H1 (cell line): ENCODE measurements at regions not wholly inside any gene's neighbourhood (a gene's known extent, or its start where the extent isn't known, plus 50 kb on each side); places are given as distances from the start of the nearest gene placed in this dataset.
A peak's percentile ranks its signal among the peaks of the same experiment; 100 is the strongest.

ENCODE experiments used
- CTCF ChIA-PET: fragments of 300-600 bp; sonication (Branson Sonifier 250); formaldehyde crosslinking; loops from one replicate; lab custom pipeline; 2021; ENCODE audit not compliant: partially characterized antibody; lab: Charles Lee
- POLR2A ChIA-PET: fragments of 300-600 bp; sonication (Branson Sonifier 250); formaldehyde crosslinking; loops from one replicate; lab custom pipeline; 2021; ENCODE audit warnings: inconsistent platforms; ENCODE audit not compliant: partially characterized antibody; lab: Charles Lee
- DNase-seq, 2 experiments: peaks; one replicate each; pipeline versions ENCODE4 v3.0.0 to v3.0.0-alpha.2; 2010 to 2022; ENCODE audit warnings: low spot score in 2 of 2, low read depth in 1 of 2, mixed read lengths in 1 of 2
- FAIRE-seq: peaks from 2 replicates; lab custom pipeline; 2011; peaks lifted over from hg19 to GRCh38; lab: Jason Lieb, UNC
- H2AFZ ChIP-seq: 2 replicates; pipeline ENCODE4 v1.8.1; 2012; ENCODE audit warnings: low read length, inconsistent platforms
- H2AK5ac ChIP-seq: 2 replicates; pipeline ENCODE4 v1.6.1; 2013; ENCODE audit warnings: low read depth, low read length
- H2BK120ac ChIP-seq: replicated peaks from 2 replicates; pipeline ENCODE3; 2013; ENCODE audit warnings: low read depth, low read length, inconsistent platforms
- H2BK12ac ChIP-seq: 2 replicates; pipeline ENCODE4 v1.6.1; 2013; ENCODE audit warnings: low read depth, low read length
- H2BK15ac ChIP-seq: 2 replicates; pipeline ENCODE4 v1.6.1; 2013; ENCODE audit warnings: low read length
- H2BK20ac ChIP-seq: 2 replicates; pipeline ENCODE4 v1.6.1; 2013; ENCODE audit warnings: low read length
- H2BK5ac ChIP-seq: 2 replicates; pipeline ENCODE4 v1.6.1; 2013; ENCODE audit warnings: low read depth, low read length
- H3K14ac ChIP-seq: 2 replicates; pipeline ENCODE4 v1.6.1; 2013; ENCODE audit warnings: inconsistent platforms; ENCODE audit not compliant: insufficient read length
- H3K18ac ChIP-seq: 2 replicates; pipeline ENCODE4 v1.6.1; 2013; ENCODE audit warnings: low read length; ENCODE audit errors: extremely low read depth
- H3K23ac ChIP-seq: 2 replicates; pipeline ENCODE4 v1.6.1; 2013; ENCODE audit warnings: inconsistent platforms; ENCODE audit not compliant: insufficient read length
- H3K23me2 ChIP-seq: 2 replicates; pipeline ENCODE4 v1.6.1; 2013; ENCODE audit warnings: low read depth, low read length
- H3K27ac ChIP-seq: 2 replicates; pipeline ENCODE4 v1.6.1; 2011; ENCODE audit warnings: low read depth, low read length, inconsistent platforms
- H3K27me3 ChIP-seq, 4 experiments: replicated peaks in 1 of 4; 1 replicate in 1 of 4; 2 replicates in 3 of 4; pipeline versions ENCODE4 v1.6.1 to v1.8.1; 2011 to 2013; ENCODE audit warnings: low read length in 3 of 4, mild to moderate bottlenecking in 3 of 4, inconsistent platforms in 2 of 4, mixed read lengths in 2 of 4, moderate library complexity in 1 of 4; ENCODE audit not compliant: control insufficient read depth in 3 of 4, insufficient read depth in 3 of 4; ENCODE audit errors: extremely low read depth in 1 of 4
- H3K36me3 ChIP-seq, 4 experiments: 2 replicates each; pipeline versions ENCODE4 v1.6.1 to v1.8.1; 2011 to 2013; ENCODE audit warnings: mild to moderate bottlenecking in 4 of 4, low read length in 3 of 4, moderate library complexity in 2 of 4, control low read depth in 1 of 4, inconsistent platforms in 1 of 4; ENCODE audit not compliant: insufficient read depth in 4 of 4, control insufficient read depth in 2 of 4
- H3K4ac ChIP-seq: replicated peaks from 2 replicates; pipeline ENCODE3; 2013; ENCODE audit warnings: low read length, low read depth, mixed read lengths, inconsistent platforms; ENCODE audit not compliant: insufficient read length
- H3K4me1 ChIP-seq, 4 experiments: replicated peaks in 1 of 4; 1 replicate in 1 of 4; 2 replicates in 3 of 4; pipeline versions ENCODE4 v1.6.1 to v1.8.1; 2011 to 2013; ENCODE audit warnings: low read length in 3 of 4, inconsistent platforms in 2 of 4, mixed read lengths in 1 of 4; ENCODE audit not compliant: insufficient read depth in 4 of 4, control insufficient read depth in 3 of 4
- H3K4me2 ChIP-seq, 2 experiments: 2 replicates each; pipeline versions ENCODE4 v1.6.1 to v1.8.1; 2011 to 2013; ENCODE audit warnings: low read depth in 2 of 2, low read length in 2 of 2, control low read depth in 1 of 2, inconsistent platforms in 1 of 2, mild to moderate bottlenecking in 1 of 2; ENCODE audit not compliant: insufficient read depth in 1 of 2
- H3K4me3 ChIP-seq, 4 experiments: fragments of 200-600, 300-600 bp in 1 of 4; sonication (generic), shearing (Covaris generic), sonication (Bioruptor Twin) in 1 of 4; 2 replicates each; pipeline versions ENCODE4 v1.5.1 to v1.8.1; 2011 to 2016; ENCODE audit warnings: low read length in 4 of 4, low read depth in 3 of 4, control low read depth in 2 of 4, inconsistent platforms in 2 of 4, mild to moderate bottlenecking in 2 of 4, mixed read lengths in 1 of 4, moderate library complexity in 1 of 4; ENCODE audit not compliant: insufficient read depth in 2 of 4; ENCODE audit errors: extremely low read depth in 1 of 4
- H3K56ac ChIP-seq: replicated peaks from 2 replicates; pipeline ENCODE3; 2013; ENCODE audit warnings: low read depth, mild to moderate bottlenecking, mixed read lengths, low read length, inconsistent platforms; ENCODE audit not compliant: insufficient read length
- H3K79me1 ChIP-seq: 2 replicates; pipeline ENCODE4 v1.6.1; 2013; ENCODE audit warnings: low read depth, low read length, control low read depth
- H3K79me2 ChIP-seq, 2 experiments: 2 replicates each; pipeline versions ENCODE4 v1.6.1 to v1.8.1; 2012 to 2013; ENCODE audit warnings: low read length in 2 of 2, mild to moderate bottlenecking in 2 of 2, inconsistent platforms in 1 of 2; ENCODE audit not compliant: insufficient read depth in 2 of 2, control insufficient read depth in 1 of 2
- H3K9ac ChIP-seq, 4 experiments: replicated peaks in 1 of 4; 1 replicate in 1 of 4; 2 replicates in 3 of 4; pipeline versions ENCODE4 v1.6.1 to v1.8.1; 2011 to 2013; ENCODE audit warnings: low read depth in 3 of 4, low read length in 3 of 4, control low read depth in 2 of 4, mild to moderate bottlenecking in 2 of 4, moderate library complexity in 2 of 4, inconsistent platforms in 1 of 4; ENCODE audit errors: extremely low read depth in 1 of 4
- H3K9me3 ChIP-seq, 2 experiments: 2 replicates each; pipeline versions ENCODE4 v1.6.1 to v1.8.1; 2012 to 2013; ENCODE audit warnings: mild to moderate bottlenecking in 2 of 2, moderate library complexity in 2 of 2, control low read depth in 1 of 2, inconsistent platforms in 1 of 2, low read depth in 1 of 2, low read length in 1 of 2, mixed read lengths in 1 of 2; ENCODE audit not compliant: insufficient read depth in 2 of 2
- H4K20me1 ChIP-seq, 2 experiments: replicated peaks in 1 of 2; 2 replicates each; pipeline versions ENCODE3 to v1.8.1; 2011 to 2013; ENCODE audit warnings: inconsistent platforms in 2 of 2, low read length in 2 of 2, mild to moderate bottlenecking in 1 of 2; ENCODE audit not compliant: insufficient read depth in 2 of 2, control insufficient read depth in 1 of 2
- H4K5ac ChIP-seq: 2 replicates; pipeline ENCODE4 v1.6.1; 2013; ENCODE audit warnings: low read length, low read depth, mixed read lengths, inconsistent platforms; ENCODE audit not compliant: insufficient read length
- H4K8ac ChIP-seq: 2 replicates; pipeline ENCODE4 v1.8.0; 2013; ENCODE audit warnings: mild to moderate bottlenecking, moderate library complexity, low read length, inconsistent platforms; ENCODE audit not compliant: insufficient read depth; ENCODE audit errors: extremely low read depth
- H4K91ac ChIP-seq: replicated peaks from 2 replicates; pipeline ENCODE3; 2013; ENCODE audit warnings: low read length, mixed read lengths, inconsistent platforms; ENCODE audit not compliant: insufficient read length
- ASH2L ChIP-seq: fragments of 200-600, 300-600 bp; sonication (generic); IDR thresholded peaks from one replicate; pipeline ENCODE4 v1.7.1; 2017; ENCODE audit warnings: low read length
- EZH2 ChIP-seq: fragments of 200-600 bp; sonication (generic); IDR thresholded peaks from 2 replicates; pipeline ENCODE4 v1.7.1; 2012; ENCODE audit warnings: low read depth, mild to moderate bottlenecking, moderate library complexity, low read length, inconsistent platforms; ENCODE audit not compliant: severe bottlenecking
- WGBS, 2 experiments: shearing (Covaris generic) in 1 of 2; methylation state at CpG; one replicate each; pipeline versions ENCODE4 v1.1.6 to v1.1.7; 2013 to 2015; ENCODE audit warnings: low lambda C conversion rate in 2 of 2, mixed read lengths in 2 of 2, inconsistent platforms in 1 of 2, low coverage in 1 of 2, missing lambda C conversion rate in 1 of 2; ENCODE audit not compliant: insufficient replicate concordance in 2 of 2, insufficient coverage in 1 of 2, insufficient read length in 1 of 2; ENCODE audit errors: extremely low coverage in 1 of 2, missing lambda C conversion rate in 1 of 2; 5-methylcytosine and 5-hydroxymethylcytosine counted together

DNA sequence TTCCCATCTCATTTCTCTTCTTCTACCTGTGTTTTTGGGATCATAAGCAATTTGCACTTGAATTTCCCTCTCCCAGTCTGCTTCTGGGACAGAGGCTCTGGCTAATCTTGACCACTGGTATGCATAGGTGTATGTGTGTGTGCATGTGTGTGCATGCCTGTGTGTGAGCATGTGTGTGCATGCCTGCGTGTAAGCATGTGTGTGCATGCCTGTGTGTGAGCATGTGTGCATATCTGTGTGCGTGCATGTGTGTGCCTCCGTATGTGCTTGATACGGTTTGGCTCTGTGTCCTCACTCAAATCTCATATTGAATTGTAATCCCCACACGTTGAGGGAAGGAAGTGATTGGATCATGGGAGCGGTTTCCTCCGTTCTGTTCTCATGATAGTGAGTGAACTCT lies 77.7 kb downstream of the HAPSTR1 start:
- no peaks in the 10 kb centered on the region for H3K23me2 ChIP-seq
- no peaks in the 10 kb centered on the region for H3K4me1 ChIP-seq
- no peak overlapping the region for H3K56ac ChIP-seq
- H3K14ac ChIP-seq: no peak overlapping the region
- H2BK5ac ChIP-seq: no peak overlapping the region
- no peak overlapping the region for H4K91ac ChIP-seq
- peak overlapping the region; percentile 35; the same call in 1 of the 2 replicates for H2BK12ac ChIP-seq
- H3K4me3 ChIP-seq: no peak overlapping the region
- no peaks in the 10 kb centered on the region for H3K9me3 ChIP-seq
- no peaks in the 10 kb centered on the region for H3K79me2 ChIP-seq
- H2AFZ ChIP-seq: no peak overlapping the region
- FAIRE-seq (no peak), DNase-seq (no peak)
- H3K79me1 ChIP-seq: no peaks in the 10 kb centered on the region
- H2BK20ac ChIP-seq: no peak overlapping the region
- peaks cover 0 to 2% of the 10 kb centered on the region in 2 experiments for H4K20me1 ChIP-seq
- H2AK5ac ChIP-seq: 0 out of 2 replicates have a peak overlapping the region, but pooled peaks have one; percentile 33
- no peak for TF ChIP-seq EZH2
- no peak for TF ChIP-seq ASH2L
- H2BK120ac ChIP-seq: no peak overlapping the region
- no peaks in the 10 kb centered on the region for H3K36me3 ChIP-seq
- no peak overlapping the region for H4K5ac ChIP-seq
- H3K4me2 ChIP-seq: no peak overlapping the region
- no peak overlapping the region for H3K27ac ChIP-seq
- 82% methylated on average over 7 of the region's 7 CpGs; no CpG with 5 or more reads in 1 of the 2 experiments for WGBS, 2 experiments
- H2BK15ac ChIP-seq: peak overlapping the region; percentile 50; the same call in 1 of the 2 replicates
- no peak overlapping the region for H3K9ac ChIP-seq
- H3K4ac ChIP-seq: no peak overlapping the region
- H4K8ac ChIP-seq: no peak overlapping the region
- POLR2A ChIA-PET: no interaction called here
- no peak overlapping the region for H3K18ac ChIP-seq
- CTCF ChIA-PET: interaction anchor here (0.7 to 1.3 kb wide), 3 partner anchors 15 to 86 kb away, joined by 3 to 4 read pairs (median 4); no protein-coding TSS in a partner anchor
- H3K23ac ChIP-seq: no peak overlapping the region
- no peaks in the 10 kb centered on the region for H3K27me3 ChIP-seq
